CD14-positive monocyte (primary cell): ENCODE measurements at regions not wholly inside any gene's neighbourhood (a gene's known extent, or its start where the extent isn't known, plus 50 kb on each side); places are given as distances from the start of the nearest gene placed in this dataset.

ENCODE experiments used
- DNase-seq, 3 donors: peaks; one replicate each; pipeline ENCODE4 v3.0.0-alpha.2; 2011 to 2022
- H2AFZ ChIP-seq: 2 replicates; pipeline ENCODE4 v1.6.0; 2012; ENCODE audit warnings: mild to moderate bottlenecking, low read depth, low read length, inconsistent platforms; ENCODE audit not compliant: insufficient read depth, poor library complexity, severe bottlenecking
- H3K27ac ChIP-seq, 2 donors: 1 replicate in 1 of 2; 2 replicates in 1 of 2; pipeline ENCODE4 v1.5.1; 2012 to 2013; ENCODE audit warnings: low read length in 2 of 2, control low read depth in 1 of 2, inconsistent platforms in 1 of 2, low read depth in 1 of 2, mild to moderate bottlenecking in 1 of 2
- H3K27me3 ChIP-seq, 2 donors: one replicate each; pipeline versions ENCODE4 v1.6.0 to v1.6.1; 2011 to 2013; ENCODE audit warnings: low read length in 2 of 2; ENCODE audit not compliant: control insufficient read depth in 2 of 2, insufficient read depth in 2 of 2
- H3K36me3 ChIP-seq, 2 donors: replicated peaks in 1 of 2; 1 replicate in 1 of 2; 2 replicates in 1 of 2; pipeline versions ENCODE4 v1.5.1 to v1.6.1; 2012 to 2013; ENCODE audit warnings: low read length in 2 of 2, control low read depth in 1 of 2, inconsistent platforms in 1 of 2, mild to moderate bottlenecking in 1 of 2; ENCODE audit not compliant: insufficient read depth in 2 of 2, control insufficient read depth in 1 of 2
- H3K4me1 ChIP-seq, 2 donors: 1 replicate in 1 of 2; 2 replicates in 1 of 2; pipeline versions ENCODE4 v1.5.1 to v1.6.1; 2012 to 2013; ENCODE audit warnings: low read length in 2 of 2, control low read depth in 1 of 2, inconsistent platforms in 1 of 2, mild to moderate bottlenecking in 1 of 2, moderate library complexity in 1 of 2; ENCODE audit not compliant: insufficient read depth in 2 of 2, control insufficient read depth in 1 of 2
- H3K4me2 ChIP-seq: replicated peaks from 2 replicates; pipeline ENCODE3; 2012; ENCODE audit warnings: low read length, moderate library complexity, mild to moderate bottlenecking; ENCODE audit not compliant: poor library complexity, severe bottlenecking; ENCODE audit errors: extremely low read depth
- H3K4me3 ChIP-seq, 3 experiments: fragments of 200-600 bp in 1 of 3; sonication (generic) in 1 of 3; replicated peaks in 1 of 3; 1 replicate in 2 of 3; 2 replicates in 1 of 3; pipeline ENCODE4 v1.5.1; 2011 to 2013; ENCODE audit warnings: low read length in 3 of 3, mild to moderate bottlenecking in 3 of 3, control low read depth in 2 of 3, low read depth in 2 of 3, inconsistent platforms in 1 of 3, moderate library complexity in 1 of 3
- H3K79me2 ChIP-seq: 2 replicates; pipeline ENCODE4 v1.6.0; 2012; ENCODE audit warnings: mild to moderate bottlenecking, control low read depth, inconsistent platforms, low read length, moderate library complexity; ENCODE audit not compliant: insufficient read depth
- H3K9ac ChIP-seq: 2 replicates; pipeline ENCODE4 v1.6.0; 2017; ENCODE audit warnings: low read length, mild to moderate bottlenecking; ENCODE audit not compliant: insufficient read depth, poor library complexity, severe bottlenecking
- H3K9me3 ChIP-seq, 2 donors: replicated peaks in 1 of 2; 1 replicate in 1 of 2; 2 replicates in 1 of 2; pipeline versions ENCODE4 v1.5.1 to v1.6.1; 2012 to 2013; ENCODE audit warnings: low read length in 2 of 2, control low read depth in 1 of 2; ENCODE audit not compliant: control insufficient read depth in 1 of 2, insufficient read depth in 1 of 2
- H4K20me1 ChIP-seq: 2 replicates; pipeline ENCODE4 v1.6.0; 2012; ENCODE audit warnings: mild to moderate bottlenecking, low read length, control low read depth, moderate library complexity; ENCODE audit not compliant: insufficient read depth
- H3K27ac Mint-ChIP-seq, 7 donors: one replicate each; pipeline ENCODE4 v1.8.0; 2020; ENCODE audit warnings: mild to moderate bottlenecking in 7 of 7, mixed read lengths in 7 of 7, moderate library complexity in 6 of 7, inconsistent platforms in 2 of 7
- H3K27me3 Mint-ChIP-seq, 3 donors: one replicate each; pipeline ENCODE4 v1.8.0; 2021 to 2022; ENCODE audit warnings: low read depth in 3 of 3, mild to moderate bottlenecking in 3 of 3, mixed read lengths in 3 of 3, moderate library complexity in 3 of 3, inconsistent platforms in 1 of 3
- H3K36me3 Mint-ChIP-seq, 2 donors: one replicate each; pipeline ENCODE4 v1.8.0; 2020; ENCODE audit warnings: mixed read lengths in 2 of 2, inconsistent platforms in 1 of 2, mild to moderate bottlenecking in 1 of 2
- H3K4me1 Mint-ChIP-seq: one replicate; pipeline ENCODE4 v1.8.0; 2020; ENCODE audit warnings: mild to moderate bottlenecking, mixed read lengths
- H3K4me3 Mint-ChIP-seq, 2 donors: one replicate each; pipeline ENCODE4 v1.8.0; 2020; ENCODE audit warnings: mild to moderate bottlenecking in 2 of 2, mixed read lengths in 2 of 2, moderate library complexity in 1 of 2
- H3K9me3 Mint-ChIP-seq, 7 donors: one replicate each; pipeline ENCODE4 v1.8.0; 2020 to 2022; ENCODE audit warnings: mixed read lengths in 7 of 7, mild to moderate bottlenecking in 6 of 7, moderate library complexity in 6 of 7, inconsistent platforms in 2 of 7
- CTCF ChIP-seq: fragments of 200-600 bp; IDR thresholded peaks from one replicate; pipeline ENCODE4 v1.8.0; 2022; ENCODE audit warnings: antibody characterized with exemption, mild to moderate bottlenecking
- WGBS: methylation state at CpG from one replicate; pipeline ENCODE4 v1.1.5; 2013; ENCODE audit warnings: missing lambda C conversion rate; ENCODE audit not compliant: insufficient coverage; 5-methylcytosine and 5-hydroxymethylcytosine counted together
- intact Hi-C, 2 donors: fragments of 100-400 bp; cut with micrococcal nuclease; formaldehyde crosslinking; loops; one replicate each; pipeline versions ENCODE4 v1.15.0 to v1.15.1; 2023

- no peak overlapping the region for H2AFZ ChIP-seq
- TF ChIP-seq CTCF: no peak
- peaks cover 0 to 5% of the 10 kb centered on the region in 2 donors for H3K9me3 ChIP-seq
- intact Hi-C loops: no loop called here
- no peak overlapping the region for H3K4me2 ChIP-seq
- WGBS: no CpG with 5 or more reads among the region's 3 CpGs
- H3K79me2 ChIP-seq: no peaks in the 10 kb centered on the region
- H3K4me1 ChIP-seq: no peaks in the 10 kb centered on the region
- Mint-ChIP-seq H3K9me3 (peaks cover 0 to 4% (median 2%) of the 10 kb centered on the region in 7 donors), H3K4me1 (no peaks in the 10 kb centered on the region), H3K4me3 (no peak overlapping the region), H3K36me3 (no peaks in the 10 kb centered on the region), H3K27me3 (peaks cover 0 to 2% (median 0%) of the 10 kb centered on the region in 3 donors), H3K27ac (no peak overlapping the region)
- no peak overlapping the region for H3K27ac ChIP-seq
- H3K9ac ChIP-seq: no peak overlapping the region
- no peaks in the 10 kb centered on the region for H4K20me1 ChIP-seq
- H3K36me3 ChIP-seq: no peaks in the 10 kb centered on the region
- no peaks in the 10 kb centered on the region for H3K27me3 ChIP-seq
- DNase-seq: no peak
- H3K4me3 ChIP-seq: no peak overlapping the region
Observed at GRCh38 chr3:146953511-146953981, 348.4 kb upstream of the PLSCR5 start.

- H3K4me1 Mint-ChIP-seq: no peaks in the 10 kb centered on the region
- intact Hi-C loops: no loop called here
- H3K4me3 ChIP-seq: no peak overlapping the region
- no peak overlapping the region for H3K27ac ChIP-seq
- no peaks in the 10 kb centered on the region for H3K36me3 ChIP-seq
- peaks cover 5% of the 10 kb centered on the region in 2 donors for H3K9me3 ChIP-seq
- H3K27me3 Mint-ChIP-seq: peaks cover 0 to 2% (median 0%) of the 10 kb centered on the region in 3 donors
- no peak overlapping the region for H3K4me2 ChIP-seq
- H3K36me3 Mint-ChIP-seq: no peaks in the 10 kb centered on the region
- no peaks in the 10 kb centered on the region for H4K20me1 ChIP-seq
- TF ChIP-seq CTCF: no peak
- no peak overlapping the region for H3K9ac ChIP-seq
- H3K79me2 ChIP-seq: no peaks in the 10 kb centered on the region
- no peak overlapping the region for H2AFZ ChIP-seq
- WGBS: 90% methylated on average over 2 of the region's 8 CpGs
- DNase-seq: no peak
- H3K4me1 ChIP-seq: no peaks in the 10 kb centered on the region
- H3K27me3 ChIP-seq: no peaks in the 10 kb centered on the region
- H3K9me3 Mint-ChIP-seq: peaks cover 2 to 11% (median 8%) of the 10 kb centered on the region in 7 donors
- H3K4me3 Mint-ChIP-seq: no peak overlapping the region
- no peak overlapping the region for H3K27ac Mint-ChIP-seq
Observed at GRCh38 chr3:146948985-146949384, 343.8 kb upstream of the PLSCR5 start.
